ENCODE measurements at regions not wholly inside any gene's neighbourhood (a gene's known extent, or its start where the extent isn't known, plus 50 kb on each side); places are given as distances from the start of the nearest gene placed in this dataset.

- TF ChIP-seq POLR2A (IDR thresholded peaks at IDR 0.05; ENCODE audit: extremely low read depth, insufficient read length) (no peak), CTCF (IDR thresholded peaks at IDR 0.05; ENCODE audit: low read depth, low read length) (no peak), MAX (IDR thresholded peaks at IDR 0.05; ENCODE audit: low read depth, low read length) (no peak), MYC (IDR thresholded peaks at IDR 0.05; ENCODE audit: low read depth, low read length) (no peak)
These were observed 211.8 kb upstream of the DSEL start for GRCh38 chr18:67728364-67728763.
